Mesothelial cell of epicardium (in vitro differentiated cells): ENCODE measurements at regions not wholly inside any gene's neighbourhood (a gene's known extent, or its start where the extent isn't known, plus 50 kb on each side); places are given as distances from the start of the nearest gene placed in this dataset.
"Not testable (repeated sequence)": the region's sequence is repeated elsewhere in the genome, so short reads cannot be mapped to it uniquely, and the experiment has no call there.

Experiments used
- DNase-seq, 2 experiments: peaks; one replicate each; pipeline ENCODE4 v3.0.0; 2021; ENCODE audit warnings: low spot score in 2 of 2; ENCODE audit not compliant: unreplicated experiment in 2 of 2
- H3K27ac Mint-ChIP-seq: 2 replicates; pipeline ENCODE4 v1.8.0; 2021; ENCODE audit warnings: mixed read lengths
- H3K27me3 Mint-ChIP-seq: 2 replicates; pipeline ENCODE4 v1.8.0; 2021; ENCODE audit warnings: low read depth, mixed read lengths
- H3K36me3 Mint-ChIP-seq: 2 replicates; pipeline ENCODE4 v1.8.0; 2021; ENCODE audit warnings: mixed read lengths
- H3K4me1 Mint-ChIP-seq: 2 replicates; pipeline ENCODE4 v1.8.0; 2021; ENCODE audit warnings: mixed read lengths
- H3K4me3 Mint-ChIP-seq: 2 replicates; pipeline ENCODE4 v1.8.0; 2021; ENCODE audit warnings: mild to moderate bottlenecking, moderate library complexity, mixed read lengths
- H3K9me3 Mint-ChIP-seq: 2 replicates; pipeline ENCODE4 v1.8.0; 2021; ENCODE audit warnings: mixed read lengths
- CTCF ChIP-seq: fragments of 200-600 bp; sonication (generic); IDR thresholded peaks from one replicate; pipeline ENCODE4 v1.5.0; 2021; ENCODE audit warnings: antibody characterized with exemption; ENCODE audit not compliant: unreplicated experiment

- Mint-ChIP-seq H3K4me3 (peak overlapping the region; percentile 42), H3K27ac (peak overlapping the region; percentile 99), H3K36me3 (no peaks in the 10 kb centered on the region), H3K9me3 (no peaks in the 10 kb centered on the region), H3K4me1 (peaks cover 53% of the 10 kb centered on the region), H3K27me3 (no peaks in the 10 kb centered on the region)
- no peak for TF ChIP-seq CTCF
- peak in 1 of 2 experiments; percentile 66 for DNase-seq
Measured at GRCh38 chr22:23383491-23384361, 196.4 kb downstream of the IGLL1 start.

- Mint-ChIP-seq H3K36me3 (no peaks in the 10 kb centered on the region), H3K4me1 (peaks cover 53% of the 10 kb centered on the region), H3K27me3 (no peaks in the 10 kb centered on the region), H3K4me3 (peak overlapping the region; percentile 42), H3K27ac (peak overlapping the region; percentile 99), H3K9me3 (no peaks in the 10 kb centered on the region)
- no peak for TF ChIP-seq CTCF
- peak in 1 of 2 experiments; percentile 62 for DNase-seq
Measured at GRCh38 chr22:23382428-23383218, 197.5 kb downstream of the IGLL1 start.

GRCh38 chr22:23381661-23382427 is 198.2 kb downstream of the IGLL1 start:
- Mint-ChIP-seq H3K27me3 (no peaks in the 10 kb centered on the region), H3K4me3 (no peak overlapping the region), H3K36me3 (no peaks in the 10 kb centered on the region), H3K4me1 (peaks cover 59% of the 10 kb centered on the region), H3K27ac (peak overlapping the region; percentile 99), H3K9me3 (no peaks in the 10 kb centered on the region)
- no peak for DNase-seq
- TF ChIP-seq CTCF, result no peak

GRCh38 chr22:23380911-23381310 is 199.2 kb downstream of the IGLL1 start:
- H3K4me3 Mint-ChIP-seq, result peak overlapping the region; percentile 9
- no peak for TF ChIP-seq CTCF
- H3K27ac Mint-ChIP-seq, result peak overlapping the region; percentile 78
- no peaks in the 10 kb centered on the region for H3K27me3 Mint-ChIP-seq
- DNase-seq, result no peak
- H3K9me3 Mint-ChIP-seq, result no peaks in the 10 kb centered on the region
- H3K4me1 Mint-ChIP-seq, result peaks cover 59% of the 10 kb centered on the region
- no peaks in the 10 kb centered on the region for H3K36me3 Mint-ChIP-seq

GRCh38 chr22:23380230-23380573 is 199.9 kb downstream of the IGLL1 start:
- no peaks in the 10 kb centered on the region for H3K27me3 Mint-ChIP-seq
- DNase-seq, result no peak

GRCh38 chr22:23379540-23380229 is 199.4 kb downstream of the BCR start:
- not testable (repeated sequence) for H3K36me3 Mint-ChIP-seq, H3K9me3 Mint-ChIP-seq, H3K4me3 Mint-ChIP-seq, DNase-seq, H3K27me3 Mint-ChIP-seq
- peaks cover 52% of the 10 kb centered on the region for H3K4me1 Mint-ChIP-seq
- H3K27ac Mint-ChIP-seq, result peak overlapping the region; percentile 87

More at GRCh38 chr22:23380230-23380573, 199.9 kb downstream of the IGLL1 start:
- H3K9me3 Mint-ChIP-seq, result no peaks in the 10 kb centered on the region
- no peak overlapping the region for H3K4me3 Mint-ChIP-seq
- peaks cover 4% of the 10 kb centered on the region for H3K36me3 Mint-ChIP-seq
- H3K27ac Mint-ChIP-seq, result peak overlapping the region; percentile 87
- no peak for TF ChIP-seq CTCF
- H3K4me1 Mint-ChIP-seq, result peaks cover 54% of the 10 kb centered on the region
